HG03521 (cell line): ENCODE measurements at regions not wholly inside any gene's neighbourhood (a gene's known extent, or its start where the extent isn't known, plus 50 kb on each side); places are given as distances from the start of the nearest gene placed in this dataset.

Source experiments
- ATAC-seq: cut with Tn5 transposase; IDR thresholded peaks from one replicate; pipeline ENCODE4 v1.9.1; 2021; ENCODE audit warnings: mild to moderate bottlenecking, moderate library complexity; ENCODE audit not compliant: unreplicated experiment

GRCh38 chr11:71357414-71357813, 90.8 kb downstream of the DHCR7 start:
- no peak for ATAC-seq

- ATAC-seq: no peak
Observed at GRCh38 chr11:71356904-71357303, 91.3 kb downstream of the DHCR7 start.

GRCh38 chr11:71356280-71356876, 91.8 kb downstream of the DHCR7 start:
- ATAC-seq: no peak

- no peak for ATAC-seq
Observed at GRCh38 chr11:71355281-71355680, 92.9 kb downstream of the DHCR7 start.

GRCh38 chr11:71354394-71355105, 93.6 kb downstream of the DHCR7 start:
- ATAC-seq: no peak

GRCh38 chr11:71352748-71353147, 95.4 kb downstream of the DHCR7 start:
- no peak for ATAC-seq

GRCh38 chr11:71352226-71352625, 96.0 kb downstream of the DHCR7 start:
- ATAC-seq: no peak

- no peak for ATAC-seq
Observed at GRCh38 chr11:71349627-71350026, 97.2 kb upstream of the SHANK2 start.

GRCh38 chr11:71343828-71344400, 91.5 kb upstream of the SHANK2 start:
- no peak for ATAC-seq

- ATAC-seq: no peak
Observed at GRCh38 chr11:71342951-71343827, 90.8 kb upstream of the SHANK2 start.

- ATAC-seq: no peak
Observed at GRCh38 chr11:71342116-71342515, 89.7 kb upstream of the SHANK2 start.

- ATAC-seq: no peak
Observed at GRCh38 chr11:71341596-71341995, 89.2 kb upstream of the SHANK2 start.

GRCh38 chr11:71341173-71341572, 88.8 kb upstream of the SHANK2 start:
- no peak for ATAC-seq

- no peak for ATAC-seq
Observed at GRCh38 chr11:71340086-71340606, 87.8 kb upstream of the SHANK2 start.

- no peak for ATAC-seq
Observed at GRCh38 chr11:71339396-71339881, 87.1 kb upstream of the SHANK2 start.

GRCh38 chr11:71338801-71339395, 86.5 kb upstream of the SHANK2 start:
- ATAC-seq: no peak

GRCh38 chr11:71336996-71337754, 84.8 kb upstream of the SHANK2 start:
- no peak for ATAC-seq

- no peak for ATAC-seq
Observed at GRCh38 chr11:71336176-71336995, 84.0 kb upstream of the SHANK2 start.

GRCh38 chr11:71335371-71335770, 83.0 kb upstream of the SHANK2 start:
- ATAC-seq: no peak
